ENCODE measurements at regions not wholly inside any gene's neighbourhood (a gene's known extent, or its start where the extent isn't known, plus 50 kb on each side); places are given as distances from the start of the nearest gene placed in this dataset.

DNA sequence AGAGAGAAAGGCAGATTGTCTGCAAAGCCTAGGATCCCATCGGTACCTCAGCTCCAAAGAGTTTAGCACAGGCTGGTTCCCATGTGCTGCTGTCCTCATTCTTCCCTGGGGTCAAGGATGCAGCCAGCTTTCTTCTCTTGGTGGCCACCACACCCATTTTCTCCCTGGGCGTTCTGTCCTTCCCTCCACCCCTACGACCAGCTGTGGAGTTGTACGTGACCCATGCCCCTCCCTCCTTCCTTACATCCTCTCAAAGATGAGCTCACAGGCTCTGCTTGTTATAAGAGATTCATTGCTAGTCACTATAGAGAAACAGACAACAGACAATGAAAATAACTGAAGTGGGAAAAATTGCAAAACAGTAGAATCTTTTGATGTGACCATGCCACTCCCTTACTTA lies 74.0 kb upstream of the KLF3 start:
- DNase-seq (ENCODE audit: extremely low read depth in 1 of 11, low read depth in 9 of 11, low spot score in 4 of 11) = no peak

- DNase-seq (ENCODE audit: extremely low read depth in 1 of 11, low read depth in 9 of 11, low spot score in 4 of 11) = no peak
These were observed 72.2 kb upstream of the KLF3 start for GRCh38 chr4:38591617-38592337.

DNA sequence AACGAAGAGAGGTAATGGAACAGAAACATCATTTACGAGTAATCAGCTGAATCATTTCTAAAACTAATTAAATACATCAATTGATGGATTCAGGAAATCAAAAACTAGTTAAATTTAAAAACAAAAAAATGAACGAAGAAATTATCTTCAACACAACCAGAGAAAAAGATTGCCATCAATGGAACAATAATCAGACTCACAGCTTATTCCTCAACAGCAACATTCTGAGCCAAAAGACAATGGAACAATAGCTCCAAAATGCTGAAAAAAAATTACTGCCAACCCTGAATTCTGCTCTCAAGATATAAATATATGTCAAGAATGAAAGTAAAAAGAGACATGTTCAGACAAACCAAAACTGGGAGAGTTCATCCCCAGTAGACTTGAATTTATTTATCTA lies 65.5 kb upstream of the KLF3 start:
- no peak for DNase-seq (ENCODE audit: extremely low read depth in 1 of 11, low read depth in 9 of 11, low spot score in 4 of 11)

DNA sequence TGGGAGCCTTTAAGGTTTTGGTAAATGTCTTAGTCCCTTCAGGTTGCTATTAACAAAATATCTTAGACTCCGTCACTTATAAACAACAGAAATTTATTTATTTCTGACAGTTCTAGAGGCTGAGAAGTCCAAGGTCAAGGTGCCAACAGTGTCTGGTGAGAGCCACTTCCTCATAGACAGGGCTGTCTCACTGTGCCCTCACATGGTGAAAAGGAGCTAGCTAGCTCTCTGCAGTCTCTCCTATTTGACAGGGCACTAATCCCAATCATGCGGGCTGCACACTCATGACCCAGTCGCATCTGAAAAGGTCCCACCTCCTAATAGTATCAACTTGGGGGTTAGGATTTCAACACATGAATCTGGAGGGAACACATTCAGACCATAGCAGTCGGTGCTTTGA lies 63.4 kb upstream of the KLF3 start:
- no peak for DNase-seq (ENCODE audit: extremely low read depth in 1 of 11, low read depth in 9 of 11, low spot score in 4 of 11)

GRCh38 chr4:38601244-38601915 lies 62.6 kb upstream of the KLF3 start:
- DNase-seq (ENCODE audit: extremely low read depth in 1 of 11, low read depth in 9 of 11, low spot score in 4 of 11) = no peak

GRCh38 chr4:38601916-38602291 lies 62.1 kb upstream of the KLF3 start:
- DNase-seq (ENCODE audit: extremely low read depth in 1 of 11, low read depth in 9 of 11, low spot score in 4 of 11) = no peak

- no peak for DNase-seq (ENCODE audit: extremely low read depth in 1 of 11, low read depth in 9 of 11, low spot score in 4 of 11)
These were observed 60.3 kb upstream of the KLF3 start for GRCh38 chr4:38603652-38604051.

- no peak for DNase-seq (ENCODE audit: extremely low read depth in 1 of 11, low read depth in 9 of 11, low spot score in 4 of 11)
These were observed 58.7 kb upstream of the KLF3 start for GRCh38 chr4:38605181-38605752.

GRCh38 chr4:38605753-38606586 lies 58.0 kb upstream of the KLF3 start:
- DNase-seq (ENCODE audit: extremely low read depth in 1 of 11, low read depth in 9 of 11, low spot score in 4 of 11) = peak in 8 of 11 donors; percentile 27 to 51 (median 36)

GRCh38 chr4:38606587-38606905 lies 57.5 kb upstream of the KLF3 start:
- DNase-seq (ENCODE audit: extremely low read depth in 1 of 11, low read depth in 9 of 11, low spot score in 4 of 11) = no peak

GRCh38 chr4:38609614-38610013 lies 54.4 kb upstream of the KLF3 start:
- no peak for DNase-seq (ENCODE audit: extremely low read depth in 1 of 11, low read depth in 9 of 11, low spot score in 4 of 11)

GRCh38 chr4:38610521-38610920 lies 53.5 kb upstream of the KLF3 start:
- no peak for DNase-seq (ENCODE audit: extremely low read depth in 1 of 11, low read depth in 9 of 11, low spot score in 4 of 11)

DNA sequence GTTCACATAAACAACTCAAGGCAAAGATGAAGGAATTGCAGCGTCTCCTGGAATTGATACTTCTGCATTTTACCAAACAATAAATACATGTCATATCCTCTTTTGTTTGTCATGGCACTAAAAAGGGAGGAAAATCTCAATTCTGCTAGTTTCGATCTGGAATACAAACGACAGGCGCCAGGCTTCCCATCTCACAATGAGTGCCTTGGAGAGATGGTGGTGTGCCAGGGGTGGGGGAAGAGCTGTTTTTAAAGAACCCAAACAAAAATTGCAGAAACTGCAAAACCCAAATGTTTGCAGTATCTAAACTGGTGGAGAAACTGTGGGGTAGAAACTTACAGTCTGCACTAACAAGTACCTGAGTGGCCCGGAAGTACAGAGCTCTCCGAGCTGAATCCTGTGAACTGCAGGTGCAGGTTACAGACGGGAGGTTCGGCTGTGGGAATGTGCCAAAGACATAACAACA lies 53.0 kb upstream of the KLF3 start:
- no peak for DNase-seq (ENCODE audit: extremely low read depth in 1 of 11, low read depth in 9 of 11, low spot score in 4 of 11)

GRCh38 chr4:38611676-38612075 lies 52.3 kb upstream of the KLF3 start:
- no peak for DNase-seq (ENCODE audit: extremely low read depth in 1 of 11, low read depth in 9 of 11, low spot score in 4 of 11)

DNA sequence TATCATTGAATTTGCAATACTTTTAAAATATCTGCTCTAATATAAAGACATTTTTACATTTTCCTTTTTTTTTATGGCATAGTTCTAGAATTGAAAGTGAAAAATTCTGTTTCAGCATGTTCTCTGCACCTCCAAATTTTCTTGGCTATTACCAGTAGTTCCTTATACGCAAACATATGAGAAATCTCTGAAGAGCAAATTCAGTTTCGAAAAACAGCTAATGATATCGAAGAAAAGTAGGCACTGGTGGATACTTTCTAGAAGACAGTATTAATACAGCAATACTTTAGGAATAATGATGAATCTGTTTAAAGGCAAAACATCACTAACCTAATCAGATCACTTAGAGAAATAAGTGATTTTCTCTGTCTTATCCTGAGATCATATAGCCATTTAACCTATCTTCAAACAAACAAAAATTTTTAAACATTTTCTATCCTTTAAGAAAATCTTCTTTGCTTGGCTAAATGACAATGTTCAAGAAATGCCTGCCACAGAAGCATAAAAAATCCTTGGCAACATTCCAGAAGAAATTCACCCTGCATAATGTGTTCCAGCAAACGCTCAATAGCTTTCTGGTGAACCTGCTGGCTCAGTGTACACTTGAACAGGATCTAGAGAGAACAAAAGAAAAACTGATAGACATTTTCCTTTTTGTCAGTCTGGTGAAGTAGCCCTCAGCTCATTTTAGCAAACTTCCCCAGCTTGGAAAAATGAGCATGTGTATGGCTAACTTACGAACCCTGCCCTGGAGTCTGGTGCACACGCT lies 51.2 kb upstream of the KLF3 start:
- DNase-seq (ENCODE audit: extremely low read depth in 1 of 11, low read depth in 9 of 11, low spot score in 4 of 11) = peak in 5 of 11 donors; percentile 22 to 57 (median 42)

All from renal cortex interstitium (tissue), 11 donors.